GM12892 (cell line): ENCODE measurements at regions not wholly inside any gene's neighbourhood (a gene's known extent, or its start where the extent isn't known, plus 50 kb on each side); places are given as distances from the start of the nearest gene placed in this dataset.

Experiments used
- POLR2A ChIP-seq: IDR thresholded peaks from 2 replicates; pipeline ENCODE4 v1.6.1; 2011; ENCODE audit warnings: low read depth, low read length, control low read depth
- TAF1 ChIP-seq: IDR thresholded peaks from 2 replicates; pipeline ENCODE4 v1.6.1; 2011; ENCODE audit warnings: low read depth, mild to moderate bottlenecking, control low read depth, low read length, borderline replicate concordance

DNA sequence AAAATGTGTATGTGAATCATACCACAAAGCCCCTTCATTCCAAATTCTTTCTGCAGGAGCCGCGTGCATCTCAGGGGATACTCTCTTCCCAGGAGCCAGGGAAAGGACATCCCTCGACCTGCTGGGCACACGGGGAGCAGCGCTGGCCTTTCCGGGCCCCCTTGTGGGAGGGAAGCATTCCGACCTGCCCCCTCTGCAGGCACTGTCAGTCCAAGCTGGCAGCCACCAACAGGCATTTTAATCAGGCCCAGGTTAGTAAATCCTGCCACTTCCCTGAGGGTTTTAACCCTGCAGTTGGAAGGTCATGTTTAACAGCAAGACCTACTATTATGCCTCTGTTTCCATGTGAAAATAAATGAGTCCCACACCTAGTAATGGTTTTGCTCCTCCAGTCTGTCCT, 391.5 kb downstream of the SHANK2 start:
- TF ChIP-seq POLR2A (no peak), TAF1 (no peak)
